GM19239 (cell line): ENCODE measurements at regions not wholly inside any gene's neighbourhood (a gene's known extent, or its start where the extent isn't known, plus 50 kb on each side); places are given as distances from the start of the nearest gene placed in this dataset.
"Not testable (repeated sequence)": the region's sequence is repeated elsewhere in the genome, so short reads cannot be mapped to it uniquely, and the experiment has no call there.

ENCODE experiments used
- DNase-seq: peaks from one replicate; pipeline ENCODE4 v3.0.0; 2011; ENCODE audit warnings: low spot score; ENCODE audit not compliant: insufficient read length
- FAIRE-seq: peaks from 2 replicates; lab custom pipeline; 2011; peaks lifted over from hg19 to GRCh38; lab: Jason Lieb, UNC

DNA sequence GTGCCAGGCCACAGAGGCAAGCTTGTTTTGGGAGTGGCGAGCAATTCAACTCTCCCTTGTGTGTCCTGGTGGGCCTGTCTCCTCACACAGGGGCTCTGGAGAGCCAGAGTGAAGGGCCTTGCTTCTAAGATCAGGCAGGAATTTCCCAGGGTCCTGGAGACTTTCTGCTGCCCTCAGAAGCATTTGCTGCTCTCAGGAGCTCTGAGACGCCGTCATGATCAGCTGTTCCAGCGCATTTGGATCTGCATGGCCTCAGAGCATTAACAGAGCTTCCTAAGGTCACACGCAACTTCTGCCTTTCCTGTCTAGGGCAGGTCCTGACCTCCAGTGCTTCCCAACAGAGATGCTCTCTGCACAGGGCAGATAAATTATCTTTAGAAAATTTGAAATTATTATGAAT is 52.2 kb upstream of the C10orf90 start:
- no peak for DNase-seq
- no peak for FAIRE-seq

DNA sequence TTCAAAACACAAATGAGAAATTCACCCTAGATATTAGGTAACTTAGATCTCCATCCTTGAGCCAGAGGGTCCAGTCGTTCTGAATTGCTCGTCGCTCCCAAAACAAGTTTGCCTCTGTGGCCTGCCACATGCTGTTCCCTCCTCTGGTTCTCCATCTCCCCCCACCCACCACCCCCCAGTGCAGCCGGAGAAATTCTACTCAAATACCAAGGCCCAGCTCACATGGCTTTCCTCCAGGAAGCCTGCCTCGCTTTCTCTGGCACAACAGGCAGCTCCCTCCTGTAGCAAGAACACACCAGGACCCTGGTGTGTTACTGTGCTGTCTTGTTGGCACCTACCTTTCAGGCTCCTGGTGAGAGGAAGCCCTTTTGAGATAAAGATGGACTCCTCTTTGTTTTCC is 52.7 kb upstream of the C10orf90 start:
- DNase-seq (no peak), FAIRE-seq (no peak)

DNA sequence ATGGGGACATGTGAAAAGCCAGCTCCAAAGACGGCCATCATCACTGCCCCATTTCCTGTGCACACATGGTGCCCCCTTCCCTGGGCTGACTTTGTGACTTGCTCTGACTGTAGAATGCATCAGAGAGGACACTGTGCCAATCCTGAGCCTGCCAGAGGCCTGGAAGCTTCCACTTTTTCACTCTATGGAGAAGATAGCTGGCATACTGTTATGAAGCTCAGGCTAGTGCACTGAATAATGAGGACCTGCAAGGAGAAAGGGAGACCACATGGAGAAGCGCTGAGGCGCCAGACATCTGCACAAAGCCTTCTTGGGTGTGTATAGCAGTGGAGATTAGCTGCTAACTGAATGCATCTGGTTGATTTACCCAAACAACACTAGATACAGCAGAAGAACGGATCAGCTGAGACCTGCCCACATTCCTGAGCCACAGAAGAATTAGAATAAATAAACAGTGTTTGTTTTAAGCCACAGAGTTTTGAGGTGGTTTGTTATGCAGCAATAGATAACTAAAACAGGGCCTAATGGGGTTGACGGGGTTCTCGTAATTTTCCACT is 58.9 kb upstream of the C10orf90 start:
- no peak for FAIRE-seq
- DNase-seq, result no peak

DNA sequence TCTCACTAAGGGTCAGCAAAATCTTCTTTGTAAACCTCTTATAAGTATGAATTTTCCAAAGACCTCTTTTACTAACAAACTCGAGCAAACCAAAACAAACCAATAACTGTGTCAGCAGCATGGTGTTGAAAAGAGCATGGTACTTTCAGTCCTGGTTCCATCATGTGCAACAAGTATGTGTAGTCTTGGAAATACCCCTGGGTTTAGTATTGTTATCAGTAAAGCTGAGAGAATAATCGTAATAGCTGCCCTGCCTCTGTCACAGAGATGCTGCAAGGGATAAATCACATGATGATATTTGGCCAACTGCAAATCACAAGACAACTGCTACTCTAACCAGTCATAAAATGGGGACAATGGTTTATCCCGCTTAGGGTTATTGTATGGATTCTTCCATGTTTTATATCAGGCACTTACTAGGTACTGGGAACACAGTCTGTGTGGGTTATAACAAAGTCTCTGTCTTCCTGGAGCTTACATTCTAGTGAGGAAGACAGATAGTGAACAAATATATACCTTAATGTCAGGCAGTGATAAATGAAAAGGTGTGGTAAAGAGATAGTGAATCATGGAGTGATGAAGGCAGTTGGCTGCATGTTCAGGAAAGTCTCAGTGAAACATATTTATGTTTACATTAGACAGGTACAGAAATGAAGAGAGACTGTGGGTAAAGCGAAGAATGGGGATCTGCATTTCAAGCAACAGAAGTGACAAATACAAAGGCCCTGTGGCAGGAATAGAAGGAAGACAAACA is 60.5 kb upstream of the C10orf90 start:
- DNase-seq, result no peak
- no peak for FAIRE-seq

DNA sequence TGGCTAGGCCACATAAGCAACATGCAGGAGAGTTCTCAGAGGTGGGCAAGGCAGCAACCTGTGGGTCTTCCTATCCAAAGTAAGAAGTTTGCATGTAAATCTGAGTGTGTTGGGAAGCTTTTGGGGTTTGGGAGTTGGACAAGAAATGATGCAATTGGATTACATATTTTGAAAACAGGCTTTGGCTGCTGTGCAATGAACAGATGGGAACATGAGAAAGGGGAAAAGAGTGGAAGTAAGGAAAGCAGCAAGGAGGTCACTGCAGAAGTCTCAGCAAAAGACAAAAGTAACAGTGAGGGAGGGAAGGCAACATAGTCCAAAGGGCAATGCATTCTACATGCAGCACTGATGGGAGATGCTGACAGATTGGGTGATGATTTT is 61.1 kb upstream of the C10orf90 start:
- DNase-seq, result no peak
- no peak for FAIRE-seq

DNA sequence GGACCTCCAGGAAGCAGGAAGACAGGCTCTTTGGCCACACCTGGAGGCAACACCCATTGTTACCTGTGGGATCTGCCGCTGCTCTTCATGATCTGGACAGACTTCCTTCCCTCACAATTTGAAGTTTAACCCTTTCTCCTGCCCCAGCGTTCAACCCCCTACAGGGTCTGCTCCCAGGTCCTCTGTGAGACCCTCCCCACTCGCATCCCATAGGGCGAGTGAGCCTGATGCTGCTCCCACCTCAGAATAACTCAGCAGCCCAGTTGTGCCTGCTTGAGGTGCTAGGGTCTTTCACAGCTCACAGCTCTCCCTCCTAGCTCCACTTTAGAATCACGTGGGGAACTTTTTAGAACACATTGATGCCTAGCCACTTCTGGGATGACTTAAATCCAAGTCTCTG is 61.8 kb upstream of the C10orf90 start:
- FAIRE-seq (no peak), DNase-seq (no peak)

DNA sequence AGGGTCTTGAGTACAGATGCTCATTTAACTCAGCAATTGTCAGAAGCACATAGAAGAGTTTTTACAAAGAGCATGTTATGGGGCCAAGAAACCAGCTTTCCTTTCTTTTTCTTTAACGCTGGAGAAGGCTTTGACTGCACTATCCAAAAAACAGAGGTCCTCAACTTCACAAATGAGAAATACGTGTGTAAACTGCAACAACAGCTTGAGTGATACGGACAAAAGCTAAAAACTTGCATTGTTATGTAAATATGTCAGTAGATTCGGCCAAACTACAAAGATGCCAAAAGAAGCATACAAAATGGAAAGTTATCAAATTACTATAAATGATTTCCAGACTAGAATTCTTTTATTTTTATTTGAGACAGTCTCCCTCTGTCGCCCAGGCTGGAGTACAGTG is 62.4 kb upstream of the C10orf90 start:
- DNase-seq, result no peak
- no peak for FAIRE-seq

DNA sequence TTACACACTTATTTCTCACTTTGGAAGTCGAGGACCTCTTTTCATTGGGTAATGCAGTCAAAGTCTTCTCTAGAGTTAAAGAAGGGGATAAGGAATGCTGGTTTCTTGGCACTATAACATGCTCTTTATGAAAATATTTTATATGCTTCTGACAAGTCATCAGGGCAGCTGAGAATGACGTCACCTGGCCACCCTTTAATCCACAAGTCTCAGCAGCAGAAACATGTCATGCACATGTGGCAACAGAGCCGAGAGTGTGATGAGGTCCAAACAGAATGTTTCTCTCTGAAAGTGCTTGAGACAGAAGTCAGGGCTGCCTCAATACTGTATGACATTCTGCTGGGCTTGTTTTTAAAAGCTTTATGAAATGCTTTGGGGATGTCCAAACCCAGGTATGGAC is 63.5 kb upstream of the C10orf90 start:
- FAIRE-seq, result no peak
- DNase-seq, result no peak

DNA sequence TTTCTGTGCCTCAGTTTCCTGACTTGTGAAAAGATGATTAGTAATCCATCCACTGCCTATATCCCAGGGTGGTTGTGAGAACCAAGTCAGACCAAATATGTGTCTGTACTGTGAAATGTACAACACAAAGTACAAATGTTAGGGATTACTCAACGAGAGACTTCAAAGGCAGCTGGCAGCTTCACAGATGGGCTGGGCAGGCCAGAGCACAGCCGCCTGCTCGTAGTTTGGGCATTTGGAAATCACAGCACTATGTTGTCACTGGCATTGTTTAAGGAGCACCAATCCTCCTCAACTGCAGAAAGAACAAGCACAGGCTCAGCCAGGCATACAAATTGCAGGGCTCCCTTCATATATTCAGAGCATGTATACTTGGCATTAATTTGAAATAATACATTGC is 64.5 kb upstream of the C10orf90 start:
- FAIRE-seq, result no peak
- no peak for DNase-seq

DNA sequence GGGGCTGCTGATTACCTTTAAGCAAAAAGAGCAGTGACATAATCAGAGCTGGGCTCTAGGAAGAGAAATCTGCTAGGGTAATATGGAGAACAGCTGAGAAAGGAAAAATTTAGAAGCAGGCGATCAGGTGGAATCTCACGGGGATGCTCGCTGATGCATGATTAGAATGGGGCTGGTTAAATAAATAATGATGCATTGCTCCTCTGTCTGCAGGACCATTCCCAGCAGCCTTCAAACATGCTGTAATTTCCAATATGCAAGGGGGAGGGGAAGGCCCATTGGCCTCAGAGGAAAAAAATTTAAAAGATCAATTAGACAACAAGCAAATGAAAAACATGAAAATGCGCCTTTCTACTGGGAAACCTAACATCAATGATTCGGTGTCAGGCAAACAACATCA is 65.6 kb upstream of the C10orf90 start:
- no peak for FAIRE-seq
- DNase-seq, result no peak

DNA sequence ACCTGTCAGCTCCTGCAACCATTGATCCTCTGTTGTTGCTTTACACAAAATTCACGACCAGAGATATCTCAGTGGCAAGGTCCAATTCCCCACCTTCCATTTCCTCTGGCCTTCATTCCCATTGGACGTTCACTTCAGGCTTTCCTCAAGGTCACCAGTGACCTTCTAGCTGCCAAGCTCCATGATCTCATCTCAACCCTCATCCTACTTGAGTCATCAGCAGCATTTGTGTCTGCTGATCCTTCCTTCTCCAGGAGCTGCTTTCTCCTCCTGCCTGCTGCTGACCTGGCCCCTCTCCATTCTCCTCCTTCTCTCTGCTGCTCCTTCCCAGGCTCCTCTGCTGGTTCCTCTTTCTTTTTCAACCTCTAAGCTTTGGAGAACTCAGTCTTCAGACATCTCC is 66.2 kb upstream of the C10orf90 start:
- no peak for DNase-seq
- no peak for FAIRE-seq

DNA sequence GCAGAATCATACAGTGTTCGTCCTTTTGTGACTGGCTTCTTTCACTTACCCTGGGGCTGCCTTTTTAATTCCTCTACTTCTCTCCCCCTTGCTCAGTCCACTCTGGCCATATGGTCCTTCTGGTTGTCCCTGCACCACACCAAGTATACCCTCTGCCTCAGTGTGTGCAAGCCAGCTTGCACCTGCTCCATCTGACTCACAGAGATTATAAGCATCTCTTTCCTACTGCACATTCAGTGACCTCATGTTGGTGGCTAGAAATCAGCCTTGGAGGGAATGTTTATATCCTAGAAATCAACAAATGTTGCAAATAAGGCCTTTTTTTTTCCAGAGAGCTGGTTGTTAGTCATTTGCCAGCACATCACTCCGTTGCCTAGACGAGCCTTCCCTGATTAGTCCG is 67.5 kb upstream of the C10orf90 start:
- FAIRE-seq (no peak), DNase-seq (no peak)

DNA sequence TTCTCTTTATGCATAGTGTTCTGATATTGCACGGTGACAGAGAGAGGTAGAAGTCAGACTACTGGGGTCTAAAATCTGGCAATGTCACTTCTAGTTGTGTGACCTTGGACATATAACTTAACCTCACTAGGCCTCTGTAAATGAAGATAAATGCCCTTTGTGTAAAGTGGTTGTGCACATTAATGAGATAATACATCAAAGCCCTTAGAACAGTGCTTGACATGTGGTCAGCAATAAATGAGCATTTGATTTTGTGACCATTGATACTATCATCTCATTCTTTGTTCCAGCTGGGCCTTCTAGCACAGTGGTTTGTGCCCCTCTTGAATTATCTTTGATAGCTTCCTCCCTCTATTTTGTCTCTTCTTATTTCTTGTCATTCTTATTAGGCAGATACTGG is 74.1 kb upstream of the C10orf90 start:
- DNase-seq (no peak), FAIRE-seq (no peak)

DNA sequence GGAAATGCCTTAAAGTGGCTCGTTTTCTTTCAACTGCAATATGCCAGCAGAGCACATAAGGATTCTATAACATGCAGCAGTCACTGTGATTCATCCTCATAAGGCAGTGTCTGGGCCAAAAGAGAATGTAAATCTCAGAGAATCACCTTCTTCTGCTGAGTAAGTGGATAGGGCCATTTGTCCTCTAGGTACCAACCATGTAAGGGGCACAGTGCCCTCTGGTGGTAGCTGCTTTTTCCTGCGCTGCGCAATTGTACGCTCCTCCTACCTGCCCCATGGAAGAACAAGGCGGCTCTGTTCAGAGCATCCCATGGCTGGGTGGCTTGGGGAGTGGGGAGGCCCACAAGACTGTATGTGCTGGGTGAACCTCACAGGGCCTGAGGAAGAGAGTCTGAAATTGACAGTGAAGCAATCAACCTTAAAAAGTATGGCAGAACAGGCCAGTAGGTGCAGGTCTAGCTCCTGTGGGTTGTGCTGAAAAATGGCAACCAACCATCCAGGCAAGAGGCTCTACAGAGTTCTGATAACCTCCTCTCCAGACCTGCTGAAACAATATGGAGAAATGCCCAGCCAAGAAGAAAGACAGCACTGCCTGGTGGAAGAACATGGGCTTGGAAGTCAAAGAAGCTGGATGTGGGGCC is 78.6 kb upstream of the C10orf90 start:
- FAIRE-seq, result no peak
- peak; percentile 10 for DNase-seq

DNA sequence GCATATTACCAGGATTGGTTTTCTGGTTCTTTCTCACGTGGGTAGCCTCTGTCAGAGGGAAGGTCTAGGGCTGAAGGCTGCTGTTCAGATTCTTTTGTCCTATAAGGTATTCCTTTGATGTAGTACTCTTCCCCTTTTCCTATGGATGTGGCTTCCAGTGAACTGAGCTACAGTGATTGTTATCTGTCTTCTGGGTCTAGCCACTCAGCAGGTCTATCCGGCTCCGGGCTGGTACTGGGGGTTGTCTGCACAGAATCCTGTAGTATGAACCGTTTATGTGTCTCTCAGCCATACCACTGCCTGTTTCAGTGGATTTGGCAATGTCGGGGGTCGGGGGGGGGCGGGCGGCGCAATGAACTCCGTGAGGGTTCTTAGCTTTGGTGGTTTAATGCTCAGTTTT is 84.5 kb upstream of the C10orf90 start:
- FAIRE-seq (no peak), DNase-seq (no peak)

DNA sequence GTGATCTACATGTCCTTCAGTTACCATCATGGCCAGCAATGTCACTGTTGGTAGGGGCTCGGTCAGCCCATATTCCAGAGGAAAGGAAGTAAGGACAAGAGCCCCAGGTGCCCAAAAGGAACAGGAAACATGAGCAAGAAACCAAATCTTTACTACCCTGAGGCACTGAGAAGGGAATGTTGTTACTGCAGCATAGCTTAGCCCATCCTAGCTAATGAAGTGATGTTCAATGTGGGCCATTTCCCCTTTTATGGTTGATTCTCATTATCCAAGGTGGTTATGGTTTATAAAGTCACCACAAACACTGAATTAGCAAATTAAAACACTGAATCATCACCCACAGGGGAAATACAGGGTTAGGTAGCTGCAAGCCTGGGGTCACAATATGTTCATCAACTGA is 88.4 kb upstream of the C10orf90 start:
- FAIRE-seq, result no peak

DNA sequence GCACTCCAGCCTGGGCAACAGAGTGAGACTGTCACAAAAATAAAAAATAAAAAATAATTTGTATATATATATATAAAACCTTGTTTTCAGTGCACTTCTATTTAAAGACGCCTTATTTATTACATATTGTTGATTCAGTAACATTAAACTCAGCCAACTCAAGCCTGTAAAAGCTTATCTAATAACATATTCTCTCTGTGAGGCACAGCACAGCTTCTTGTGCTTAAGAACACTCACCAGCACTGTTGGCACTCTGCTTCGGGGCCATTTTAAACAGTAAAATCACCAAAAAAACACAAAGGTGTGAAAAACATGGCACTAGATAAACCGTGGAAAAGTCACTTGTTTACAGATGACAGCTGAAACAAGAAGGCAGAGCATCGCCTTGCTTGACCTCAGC is 89.0 kb upstream of the C10orf90 start:
- DNase-seq, result no peak
- FAIRE-seq, result no peak

More for the DNA sequence above, 88.4 kb upstream of the C10orf90 start:
- DNase-seq, result no peak

DNA sequence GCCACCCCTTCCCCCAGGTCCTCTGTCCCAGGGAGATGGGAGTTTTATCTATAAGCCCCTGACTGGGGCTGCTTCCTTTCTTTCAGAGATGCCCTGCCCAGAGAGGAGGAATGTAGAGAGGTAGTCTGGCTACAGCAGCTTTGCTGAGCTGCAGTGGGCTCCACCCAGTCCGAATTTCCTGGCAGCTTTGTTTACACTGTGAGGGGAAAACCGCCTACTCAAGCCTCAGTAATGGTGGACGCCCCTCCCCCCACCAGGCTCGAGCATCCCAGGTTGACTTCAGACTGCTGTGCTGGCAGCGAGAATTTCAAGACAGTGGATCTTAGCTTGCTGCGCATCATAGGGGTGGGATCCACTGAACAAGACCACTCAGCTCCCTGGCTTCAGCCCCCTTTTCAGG is 96.2 kb upstream of the C10orf90 start:
- DNase-seq, FAIRE-seq: not testable (repeated sequence)

DNA sequence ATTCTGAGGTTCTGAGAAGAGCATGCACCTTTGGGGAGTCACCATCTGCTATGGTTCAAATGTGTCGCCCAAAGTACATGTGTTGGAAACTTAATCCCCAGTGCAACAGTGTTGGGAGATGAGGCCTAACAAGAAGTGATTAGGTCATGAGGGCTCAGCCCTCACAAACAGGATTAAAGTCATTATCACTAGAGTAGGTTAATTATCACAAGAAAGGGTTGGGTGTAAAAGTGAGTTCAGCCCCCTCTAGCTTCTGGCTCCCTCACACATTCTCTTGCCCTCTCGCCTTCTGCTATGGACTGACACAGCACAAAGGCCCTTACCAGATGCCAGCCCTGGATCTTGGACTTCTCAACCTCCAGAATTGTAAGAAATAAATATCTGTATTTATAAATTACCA is 100.3 kb upstream of the C10orf90 start:
- no peak for FAIRE-seq

DNA sequence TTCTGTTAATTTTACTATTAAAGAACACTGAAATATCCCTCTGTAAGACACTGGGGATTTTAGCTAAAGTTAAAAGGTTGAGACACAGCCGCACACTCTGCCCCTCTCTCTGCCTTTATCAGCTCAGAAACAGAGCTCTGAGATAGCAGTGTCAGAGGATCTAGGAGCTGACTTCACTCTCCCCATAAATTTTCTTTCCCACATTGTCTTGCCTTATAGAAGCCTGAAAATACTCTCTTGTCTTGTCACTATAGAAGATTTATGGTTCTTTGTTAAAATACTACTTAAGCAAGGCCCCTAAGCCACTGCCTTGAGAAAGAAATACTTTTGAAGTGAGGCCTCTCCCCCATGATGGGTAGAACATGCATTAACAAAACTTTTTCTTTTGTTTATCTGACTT is 105.7 kb upstream of the C10orf90 start:
- DNase-seq (no peak), FAIRE-seq (no peak)

More for the DNA sequence above, 100.3 kb upstream of the C10orf90 start:
- no peak for DNase-seq

DNA sequence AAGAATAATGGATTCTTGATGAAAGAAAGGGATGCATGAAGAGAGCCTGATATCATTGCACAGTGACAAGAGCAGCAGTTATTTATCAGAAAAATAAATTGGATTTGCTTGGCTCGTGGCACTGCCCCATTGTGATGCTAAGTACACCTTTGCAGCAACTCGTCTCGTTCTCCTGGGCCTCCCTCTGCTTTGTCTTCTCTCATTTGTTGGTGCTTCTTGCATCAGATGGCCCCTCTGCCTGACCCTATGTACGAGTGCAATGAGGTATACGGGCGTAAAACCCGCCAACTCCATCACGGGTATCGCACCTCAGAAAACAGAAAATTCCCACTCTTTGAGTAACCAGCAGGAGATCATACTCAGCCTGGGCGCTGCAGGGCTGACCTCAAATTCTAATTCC is 107.2 kb upstream of the C10orf90 start:
- FAIRE-seq (no peak), DNase-seq (no peak)
